Middle frontal gyrus (tissue), 1 donor: ENCODE measurements at regions not wholly inside any gene's neighbourhood (a gene's known extent, or its start where the extent isn't known, plus 50 kb on each side); places are given as distances from the start of the nearest gene placed in this dataset.

ENCODE experiments used
- DNase-seq: peaks from one replicate; pipeline ENCODE4 v3.0.0-alpha.2; 2015; ENCODE audit warnings: low spot score; ENCODE audit errors: extremely low spot score

DNA sequence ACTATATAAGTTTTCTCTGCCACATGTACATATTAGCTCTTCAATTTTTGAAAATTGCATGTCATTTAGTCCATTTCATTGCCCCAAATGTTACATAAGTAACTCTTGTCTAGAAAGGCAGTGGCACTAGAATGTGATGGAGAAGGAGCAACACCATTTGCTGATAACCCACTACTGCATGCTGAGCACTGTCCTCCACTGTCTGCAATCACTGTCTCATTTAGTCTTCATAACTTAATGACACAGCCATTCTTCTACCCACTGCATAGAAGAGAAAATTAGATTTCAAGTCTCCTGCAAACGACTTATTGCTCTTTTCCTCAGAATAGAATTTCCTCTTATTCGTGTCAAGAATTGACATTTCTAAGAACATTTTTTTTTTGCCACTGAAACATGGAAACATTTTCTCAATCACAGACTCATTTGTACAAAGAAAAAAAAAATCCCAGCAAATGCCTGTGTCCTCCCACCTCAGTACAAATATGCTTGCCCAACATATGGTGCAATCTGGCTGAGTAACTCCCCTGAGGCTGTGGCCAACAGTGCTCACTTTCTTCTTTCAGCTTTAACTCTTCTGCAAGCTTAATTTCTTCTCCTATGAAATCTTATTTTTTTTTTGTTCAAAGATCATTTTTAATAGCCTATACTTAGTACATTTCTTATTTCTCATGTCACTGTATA is 768.6 kb upstream of the HS6ST1 start:
- peak; percentile 21 for DNase-seq

DNA sequence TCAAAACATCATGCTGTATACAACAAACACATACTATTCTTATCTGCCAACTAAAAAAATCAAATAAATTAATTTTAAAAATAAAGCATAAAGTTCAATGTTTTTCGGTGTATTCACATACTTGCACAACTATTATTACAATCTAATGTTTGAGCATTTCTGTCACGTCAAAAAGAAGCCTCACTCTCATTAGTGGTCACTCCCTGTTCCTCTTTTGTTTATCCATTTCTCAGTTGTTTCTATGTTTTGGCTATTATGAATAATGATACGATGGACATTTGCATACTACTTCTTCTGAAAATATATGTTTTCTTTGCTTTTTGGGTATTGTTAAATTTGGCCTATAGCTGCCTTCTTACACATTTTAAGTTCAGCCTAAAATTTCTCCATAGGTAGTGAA is 773.0 kb upstream of the HS6ST1 start:
- no peak for DNase-seq

DNA sequence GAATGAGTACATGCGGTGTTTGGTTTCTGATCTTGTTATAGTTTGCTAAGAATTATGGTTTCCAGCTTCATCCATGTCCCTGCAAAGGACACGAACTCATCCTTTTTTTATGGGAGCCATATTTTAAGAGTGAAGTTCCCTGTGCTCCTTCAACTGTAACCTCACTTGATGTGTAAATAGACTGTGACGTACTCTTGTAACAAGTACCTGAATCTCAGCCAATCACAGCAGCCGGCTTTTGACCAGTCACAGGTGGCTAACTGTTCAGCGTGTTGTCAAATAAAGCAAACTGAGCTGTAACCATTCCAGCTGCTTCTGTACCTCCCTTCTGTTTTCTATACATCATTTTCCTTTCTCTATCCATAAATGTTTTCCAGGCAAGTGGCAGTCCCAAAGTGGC is 774.3 kb upstream of the HS6ST1 start:
- DNase-seq = no peak

DNA sequence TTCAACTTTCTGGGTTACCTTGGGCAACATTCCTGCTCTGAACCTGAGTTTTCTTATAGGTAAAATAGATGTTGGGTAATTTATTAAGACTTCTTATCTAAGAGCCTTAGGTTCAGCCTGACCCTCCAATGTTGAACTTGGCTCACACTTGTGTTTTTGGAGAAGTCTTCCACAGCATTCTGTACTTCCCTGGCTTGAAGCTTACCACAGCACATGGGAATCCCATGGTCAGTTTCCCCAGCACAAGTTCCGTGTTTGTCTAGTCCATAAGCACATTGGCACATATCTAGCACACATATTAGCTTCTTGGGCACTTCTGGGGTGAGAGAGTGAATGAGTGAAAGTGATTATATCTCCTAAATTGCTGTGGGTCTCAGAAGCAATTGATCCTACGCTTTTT is 782.5 kb upstream of the HS6ST1 start:
- no peak for DNase-seq

DNA sequence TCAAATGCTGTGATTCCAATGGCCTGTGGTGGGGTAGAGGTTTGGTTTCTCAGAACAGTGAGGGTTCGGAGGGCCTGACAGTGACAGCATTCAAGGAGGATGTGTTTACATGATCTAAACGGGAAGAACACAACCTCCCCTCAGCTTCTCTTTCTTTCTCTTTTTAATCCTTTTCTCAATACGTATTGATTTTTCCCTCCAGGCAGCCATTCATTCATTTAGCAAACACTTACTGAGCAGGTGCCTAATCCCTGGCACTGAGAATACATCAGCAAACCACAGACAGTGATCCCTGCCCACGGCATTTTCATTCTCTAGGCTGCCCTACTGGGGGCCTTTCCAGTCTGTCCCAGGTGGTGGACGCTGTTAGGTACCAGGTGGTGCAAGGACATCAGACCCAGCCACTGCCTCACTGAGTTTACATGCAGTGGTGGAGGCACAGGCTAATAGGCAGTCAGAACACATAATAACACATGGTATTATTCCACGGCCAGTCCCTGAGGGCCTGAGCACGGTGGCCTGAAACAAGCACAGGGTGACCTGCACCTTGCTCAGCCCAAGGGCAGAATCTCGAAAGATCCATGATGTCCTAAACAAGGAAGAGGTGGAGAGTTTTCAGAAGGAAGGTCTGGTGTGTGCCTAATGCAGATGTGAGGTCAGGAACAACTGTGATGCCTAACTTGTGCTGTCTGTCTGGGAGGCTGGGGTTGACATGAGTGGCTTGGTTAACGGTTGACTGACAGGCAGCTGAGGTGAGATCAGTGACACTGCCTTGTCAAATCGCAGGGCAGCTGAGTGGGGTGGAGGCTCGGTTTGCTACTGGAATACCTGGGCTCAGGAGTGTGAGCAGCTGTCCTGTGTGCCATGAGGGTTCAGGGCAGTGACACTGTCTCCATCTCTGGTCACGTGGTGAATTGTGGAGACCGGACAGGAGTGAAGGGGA is 785.5 kb upstream of the HS6ST1 start:
- no peak for DNase-seq

DNA sequence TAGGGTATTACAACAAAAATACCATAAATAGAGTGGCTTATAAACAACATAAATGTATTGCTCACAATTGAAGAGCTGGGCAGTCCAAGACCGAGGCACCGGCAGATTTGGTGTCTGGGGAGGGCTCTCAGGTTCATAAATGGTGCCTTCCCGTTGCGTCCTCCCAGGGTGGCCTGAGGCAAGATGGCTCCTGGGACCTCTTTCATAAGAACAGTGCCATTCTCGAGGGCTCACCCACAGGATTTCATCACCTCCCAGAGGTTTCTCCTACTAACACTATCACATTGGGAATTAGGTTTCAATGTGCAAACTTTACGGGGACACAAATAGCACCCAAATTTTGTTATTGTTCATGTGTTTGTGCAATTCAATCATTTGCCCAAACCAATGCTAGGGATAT is 793.5 kb upstream of the HS6ST1 start:
- no peak for DNase-seq

DNA sequence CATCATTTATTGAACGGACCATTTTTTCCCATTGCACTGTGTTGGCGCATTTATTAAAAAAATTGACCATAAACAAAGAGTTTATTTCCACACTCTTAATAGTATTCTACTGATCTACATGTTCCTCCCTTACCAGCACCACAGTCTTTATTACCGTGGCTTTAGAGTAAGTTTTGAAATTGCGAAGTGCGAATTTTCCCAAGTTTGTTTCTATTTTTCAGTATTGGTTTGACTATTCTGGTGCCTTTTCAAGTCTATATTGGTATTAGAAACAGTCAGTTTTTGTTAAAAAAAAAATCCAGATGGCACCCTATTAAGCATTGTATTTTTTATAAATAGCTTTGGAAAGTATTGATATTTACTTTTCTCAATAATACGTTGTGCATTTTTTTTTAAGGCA is 795.1 kb upstream of the HS6ST1 start:
- DNase-seq = no peak

DNA sequence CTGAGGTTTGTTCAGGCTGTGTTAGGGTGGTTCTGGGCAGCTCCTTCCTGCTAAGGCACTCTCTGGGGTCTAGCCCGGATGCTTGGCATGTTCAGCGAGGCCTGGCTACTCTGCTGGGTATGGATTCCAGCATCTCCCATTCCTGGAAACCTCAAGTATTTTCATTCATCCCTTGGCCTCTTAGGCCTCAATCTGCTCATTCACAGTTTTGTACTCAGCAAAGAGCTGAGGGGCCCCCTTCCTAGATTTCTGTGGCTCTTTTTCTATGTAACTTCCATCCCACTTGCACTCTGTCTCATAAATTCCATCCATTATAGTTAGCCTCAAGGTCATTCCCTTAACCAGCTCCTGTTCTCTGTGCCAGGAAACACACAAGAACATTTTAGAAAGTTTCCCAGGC is 798.8 kb upstream of the HS6ST1 start:
- DNase-seq = no peak

DNA sequence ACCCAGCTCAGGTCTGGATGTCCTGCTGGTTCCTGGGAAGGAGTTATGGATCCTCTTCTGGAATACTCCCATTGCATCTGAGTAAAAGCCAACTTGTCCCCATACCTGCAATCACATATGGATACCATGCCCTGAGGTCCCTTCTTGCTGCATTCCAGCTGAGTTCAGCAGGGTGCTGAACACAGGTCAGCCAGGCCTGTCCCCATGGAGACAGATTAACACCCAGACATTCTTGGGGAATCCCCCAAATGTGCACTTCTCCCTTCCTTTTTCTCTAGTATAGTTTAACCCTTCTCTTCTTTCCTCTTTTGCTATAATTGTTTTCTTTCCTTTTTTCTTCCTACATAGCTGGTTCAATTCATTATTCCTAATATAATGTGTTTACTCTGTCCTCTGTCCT is 799.6 kb upstream of the HS6ST1 start:
- no peak for DNase-seq

DNA sequence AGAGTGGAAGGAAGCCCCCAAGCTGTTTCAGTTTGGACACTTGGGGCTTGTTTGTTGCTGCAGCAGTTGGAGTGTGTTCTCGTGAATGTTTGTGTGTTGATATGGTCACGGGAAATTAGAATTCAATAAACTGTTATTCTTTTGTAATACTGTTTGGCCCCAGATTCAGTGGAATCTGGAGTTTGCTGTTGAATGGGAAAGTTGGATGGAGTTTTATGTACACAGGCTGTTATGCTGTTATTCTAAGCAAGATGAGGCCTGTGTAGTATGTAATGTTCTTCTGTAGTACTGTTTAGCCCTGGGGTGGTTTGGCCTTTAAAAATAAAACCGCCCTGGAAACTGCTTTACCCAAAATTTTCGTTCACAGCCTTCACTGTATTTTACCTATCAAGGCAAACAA is 810.4 kb upstream of the HS6ST1 start:
- DNase-seq = no peak

DNA sequence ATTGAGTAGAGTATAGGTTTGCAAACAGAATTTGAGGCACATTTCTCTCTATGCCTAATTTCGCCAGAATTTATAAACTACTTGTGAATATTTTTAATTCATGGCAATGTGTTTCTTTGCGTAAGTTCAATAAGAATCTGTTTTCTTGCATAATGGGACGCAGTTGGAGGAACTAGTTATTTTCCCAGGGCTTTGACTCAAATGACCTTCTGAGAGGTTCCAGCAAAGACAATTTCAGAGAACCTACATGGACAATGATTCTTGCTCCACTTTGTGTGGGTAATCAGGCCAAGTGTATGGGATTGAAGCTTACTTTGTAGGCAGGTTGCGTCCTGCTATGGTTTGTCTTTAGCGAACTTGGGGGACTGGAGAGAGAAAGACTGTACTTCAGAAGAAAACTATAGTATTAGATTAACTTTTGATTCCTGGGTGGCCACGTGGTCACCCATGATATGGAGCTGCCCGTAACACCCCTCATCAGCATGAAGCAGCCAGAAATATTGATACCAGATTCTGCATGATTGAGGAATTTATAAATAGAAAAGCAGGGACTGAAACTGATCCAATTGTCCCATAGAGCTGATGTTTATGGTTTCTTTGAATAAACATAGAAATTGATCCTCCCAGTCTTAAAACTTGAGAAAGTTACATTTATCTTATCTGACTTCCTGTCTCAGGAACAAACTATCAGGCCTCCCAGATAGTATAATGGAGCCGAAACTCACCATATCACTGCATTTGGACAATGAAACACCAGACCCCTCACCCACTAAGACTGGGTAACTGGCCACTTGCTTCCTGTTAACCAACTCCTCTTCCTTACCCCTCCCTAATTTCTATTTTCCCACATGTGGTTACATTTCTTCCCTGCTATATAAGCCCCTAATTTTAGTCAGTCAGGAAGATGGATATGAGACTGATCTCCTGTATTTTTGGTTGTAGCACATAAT is 815.3 kb upstream of the HS6ST1 start:
- DNase-seq = no peak

DNA sequence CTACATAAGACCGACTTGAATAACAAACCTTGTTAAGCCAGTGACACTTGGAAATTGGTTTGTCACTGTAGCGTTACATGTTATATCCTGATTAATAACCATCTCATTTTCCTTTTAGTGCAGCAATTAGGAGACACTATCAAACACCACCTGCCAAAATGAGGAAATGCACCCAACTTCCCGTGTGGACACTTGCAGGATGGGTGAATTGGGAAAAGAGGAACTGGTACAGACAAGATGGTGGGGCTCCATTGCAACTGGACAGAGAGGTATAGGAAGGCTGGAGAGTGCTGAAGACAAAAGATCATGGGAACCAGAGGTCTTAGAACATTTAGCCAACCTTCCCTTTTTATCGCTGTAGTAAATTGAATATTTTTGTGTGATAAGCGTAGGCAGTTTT is 816.3 kb upstream of the HS6ST1 start:
- no peak for DNase-seq

DNA sequence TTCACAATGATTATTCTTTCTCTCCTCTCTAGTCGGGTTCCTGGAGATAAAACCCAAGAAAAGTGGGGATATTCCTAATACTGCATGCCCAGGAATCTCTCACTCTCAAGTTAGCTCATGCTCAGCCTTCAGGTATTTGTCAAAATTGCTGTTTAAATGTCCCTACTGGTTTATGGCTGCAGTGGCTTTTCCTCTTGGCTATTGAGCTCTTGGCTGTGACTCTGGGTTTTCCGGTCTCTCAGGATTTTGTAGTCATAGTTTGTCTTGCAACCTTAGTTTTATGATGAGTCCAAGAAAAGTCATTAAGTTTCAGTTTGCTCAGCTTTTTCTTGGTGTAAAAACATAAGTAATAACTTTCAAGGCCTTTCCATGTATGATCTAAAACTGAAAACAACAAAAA is 820.7 kb upstream of the HS6ST1 start:
- DNase-seq = no peak

DNA sequence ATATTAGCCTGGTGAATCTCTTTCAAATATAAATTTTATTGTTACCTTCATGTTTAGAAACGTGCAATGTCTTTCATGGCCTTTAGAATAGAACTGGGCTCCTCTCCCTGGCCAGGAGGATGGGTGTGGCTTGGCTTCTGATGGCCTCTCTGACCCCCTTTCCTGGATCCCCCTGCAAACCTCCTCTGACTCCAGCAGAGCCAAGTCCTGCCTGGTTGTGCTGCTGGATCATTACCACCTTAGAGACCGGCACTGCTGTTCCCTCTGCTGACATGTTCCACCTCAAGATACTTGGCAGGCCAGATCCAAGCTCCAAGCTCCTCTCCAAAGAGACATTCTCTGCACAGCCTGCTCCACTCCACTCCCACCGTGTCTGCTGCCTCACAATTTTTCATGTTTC is 823.8 kb upstream of the HS6ST1 start:
- no peak for DNase-seq

DNA sequence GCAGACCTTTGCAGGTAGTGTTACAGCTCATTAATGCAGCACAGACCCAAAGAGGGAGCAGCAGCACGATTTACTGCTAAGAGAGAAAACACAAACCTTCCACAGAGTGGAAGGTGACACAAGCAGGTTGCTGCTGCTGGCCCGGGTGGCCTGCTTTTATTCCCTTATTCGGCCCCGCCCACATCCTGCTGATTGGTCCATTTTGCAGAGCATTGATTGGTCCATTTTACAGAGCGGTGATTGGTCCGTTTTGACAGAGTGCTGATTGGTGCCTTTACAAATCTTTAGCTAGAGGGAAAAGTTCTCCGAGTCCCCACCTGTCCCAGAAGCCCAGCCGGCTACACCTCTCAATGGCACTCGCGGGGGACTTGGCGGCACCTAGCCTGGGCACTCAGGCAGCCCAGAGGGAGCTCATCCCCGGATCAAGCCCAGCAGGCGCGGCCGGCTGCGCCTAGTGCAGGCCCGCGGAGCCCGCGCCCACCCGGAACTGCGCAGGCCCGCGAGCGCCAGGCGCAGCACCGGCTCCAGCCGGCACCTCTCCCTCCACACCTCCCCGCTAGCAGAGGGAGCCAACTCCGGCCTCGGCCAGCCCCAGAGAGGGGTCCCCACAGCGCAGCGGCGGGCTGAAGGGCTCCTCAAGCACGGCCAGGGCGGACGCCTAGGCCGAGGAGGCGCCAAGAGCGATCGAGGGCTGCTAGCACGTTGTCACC is 825.6 kb upstream of the HS6ST1 start:
- no peak for DNase-seq

DNA sequence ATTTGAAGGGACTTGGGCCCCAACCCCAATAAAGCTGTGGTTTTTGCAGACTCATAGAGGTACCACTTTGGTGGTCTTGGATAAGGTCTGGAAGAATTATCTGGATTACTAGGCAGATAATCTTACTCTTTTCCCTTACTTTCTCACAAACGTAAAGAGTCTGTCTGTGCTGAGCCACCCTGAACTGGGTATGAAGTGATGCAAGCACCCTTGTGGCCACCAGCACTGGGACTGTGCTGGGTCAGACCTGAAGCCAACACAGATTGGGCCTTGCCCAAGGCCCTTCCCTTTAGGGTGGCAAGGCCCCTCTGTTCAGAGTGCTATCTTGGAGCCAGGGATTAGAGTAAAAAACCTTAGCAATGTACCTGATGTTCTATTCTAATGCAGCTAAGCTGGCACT is 827.0 kb upstream of the RAB6C start:
- no peak for DNase-seq

DNA sequence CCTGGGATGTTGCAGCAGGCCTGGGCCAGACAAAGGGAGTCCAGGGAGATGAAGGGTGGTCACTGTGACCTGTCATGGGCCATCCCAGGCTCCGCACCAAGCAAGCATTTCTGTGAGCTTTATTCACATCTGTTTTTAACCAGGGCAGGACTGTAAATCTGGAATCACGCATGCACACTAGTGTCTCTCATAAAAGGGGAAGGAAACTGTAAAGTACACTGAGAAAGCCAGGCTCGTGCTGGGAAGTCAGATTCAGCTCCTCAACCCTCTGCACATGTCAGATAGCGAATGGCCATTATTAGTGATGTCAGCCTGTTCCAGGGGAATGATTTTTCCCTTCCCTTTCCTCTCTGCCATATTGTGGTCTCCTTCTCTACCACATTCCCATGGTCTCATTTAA is 818.6 kb upstream of the RAB6C start:
- DNase-seq = no peak

DNA sequence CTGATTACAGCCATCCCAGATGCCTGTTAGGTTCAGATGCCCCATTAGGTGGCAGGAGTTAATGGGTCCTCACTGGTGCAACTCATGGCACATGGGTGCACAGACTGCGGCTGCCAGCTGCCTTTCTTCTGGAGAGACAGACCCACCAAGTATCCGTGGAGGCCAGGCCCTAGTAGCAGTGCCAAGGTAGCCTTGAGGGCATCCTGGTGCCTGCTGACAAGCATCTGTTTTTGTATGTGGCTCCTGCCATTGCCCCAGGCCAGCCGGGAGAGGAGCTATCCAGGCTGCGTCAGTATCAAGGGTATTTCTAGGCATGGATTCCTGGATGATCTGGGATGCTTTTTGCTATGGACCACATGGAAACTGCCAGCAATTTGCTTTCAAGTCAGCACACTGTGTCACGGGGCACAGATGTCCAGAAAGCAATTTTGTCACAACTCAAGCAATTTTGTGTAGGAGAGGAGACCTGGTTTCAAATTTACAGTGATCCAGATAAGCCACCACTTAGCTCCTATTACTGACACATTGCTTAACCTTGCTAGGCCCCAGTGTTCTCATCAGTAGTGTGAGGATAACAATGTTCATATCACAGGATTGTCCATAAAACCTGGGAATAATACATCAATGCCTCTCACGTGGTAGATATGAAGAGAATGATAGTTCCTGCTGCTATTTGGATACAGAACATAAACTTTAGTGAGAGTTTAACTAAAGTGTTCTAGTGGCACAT is 815.1 kb upstream of the RAB6C start:
- DNase-seq = no peak

DNA sequence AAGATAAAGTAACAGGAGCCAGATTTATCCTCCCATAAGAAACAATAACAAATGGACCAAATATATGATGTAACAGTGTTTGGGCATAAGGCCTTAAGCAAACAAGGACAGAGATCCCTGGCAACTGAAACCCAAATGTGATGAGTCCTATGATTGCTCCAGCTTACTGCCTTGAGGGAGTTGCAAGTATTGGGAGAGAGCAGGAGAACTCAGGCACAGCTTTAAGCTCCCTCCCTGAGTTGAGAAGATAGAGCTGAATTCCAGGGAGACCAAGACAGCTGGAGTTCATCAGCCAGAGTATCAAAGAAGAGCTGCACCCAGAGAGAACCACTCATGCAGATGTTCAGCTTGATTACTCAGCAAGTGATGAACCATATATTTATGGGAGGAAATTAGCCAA is 814.5 kb upstream of the RAB6C start:
- no peak for DNase-seq

DNA sequence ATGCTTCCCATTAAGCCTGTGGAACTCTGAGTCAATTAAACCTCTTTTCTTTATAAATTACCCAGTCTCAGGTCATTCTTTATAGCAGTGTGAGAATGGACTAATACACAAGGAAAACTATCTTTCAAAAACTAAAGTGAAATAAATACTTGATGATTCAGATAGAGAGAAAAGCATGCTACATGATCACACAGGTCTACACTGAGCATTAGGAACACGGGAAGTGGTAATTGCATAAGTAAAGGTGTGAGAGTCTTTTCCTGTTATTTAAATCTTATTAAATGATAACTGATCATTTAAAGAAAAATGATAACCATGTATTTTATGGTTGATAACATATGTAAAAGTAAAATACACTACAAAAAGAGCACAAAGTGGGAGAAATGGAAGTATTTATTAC is 812.0 kb upstream of the RAB6C start:
- no peak for DNase-seq
